Karpas-422 (cell line): ENCODE measurements at regions not wholly inside any gene's neighbourhood (a gene's known extent, or its start where the extent isn't known, plus 50 kb on each side); places are given as distances from the start of the nearest gene placed in this dataset.

Experiments
- DNase-seq: peaks from one replicate; pipeline ENCODE4 v3.0.0-alpha.2; 2015
- H2AFZ ChIP-seq: fragments of 200-600 bp; sonication (generic); 2 replicates; pipeline ENCODE4 v1.6.1; 2014; ENCODE audit warnings: antibody characterized with exemption, low read length, mixed read lengths
- H3K27ac ChIP-seq: fragments of 200-600 bp; sonication (generic); 2 replicates; pipeline ENCODE4 v1.5.1; 2014; ENCODE audit warnings: mild to moderate bottlenecking, low read length, moderate library complexity
- H3K27me3 ChIP-seq: fragments of 200-600 bp; sonication (generic); 2 replicates; pipeline ENCODE4 v1.6.1; 2014; ENCODE audit warnings: low read length, mixed read lengths
- H3K36me3 ChIP-seq: fragments of 200-600 bp; sonication (generic); 2 replicates; pipeline ENCODE4 v1.6.1; 2014; ENCODE audit warnings: low read length, mixed read lengths; ENCODE audit not compliant: insufficient read depth
- H3K4me1 ChIP-seq: fragments of 200-600 bp; sonication (generic); 2 replicates; pipeline ENCODE4 v1.6.1; 2014; ENCODE audit warnings: mild to moderate bottlenecking, low read length, mixed read lengths
- H3K4me2 ChIP-seq: fragments of 200-600 bp; sonication (generic); 2 replicates; pipeline ENCODE4 v1.6.1; 2014; ENCODE audit warnings: low read length, low read depth, mild to moderate bottlenecking; ENCODE audit not compliant: poor library complexity, severe bottlenecking
- H3K4me3 ChIP-seq: fragments of 200-600 bp; sonication (generic); 2 replicates; pipeline ENCODE4 v1.5.1; 2014; ENCODE audit warnings: mild to moderate bottlenecking, antibody characterized with exemption, low read length, mixed read lengths
- H3K79me2 ChIP-seq: fragments of 200-600 bp; sonication (generic); 2 replicates; pipeline ENCODE4 v1.6.1; 2014; ENCODE audit warnings: mild to moderate bottlenecking, low read length, mixed read lengths
- H3K9ac ChIP-seq: fragments of 200-600 bp; sonication (generic); 2 replicates; pipeline ENCODE4 v1.6.0; 2014; ENCODE audit warnings: low read length
- H3K9me2 ChIP-seq: fragments of 200-600 bp; sonication (generic), shearing (Covaris generic); replicated peaks from 2 replicates; pipeline ENCODE4 v1.6.0; 2014; ENCODE audit warnings: mild to moderate bottlenecking, low read length, moderate library complexity; ENCODE audit not compliant: insufficient read depth
- H3K9me3 ChIP-seq: fragments of 300-700, 200-600 bp; sonication (generic); 2 replicates; pipeline ENCODE4 v1.6.1; 2014; ENCODE audit warnings: low read length, mixed read lengths
- H4K20me1 ChIP-seq: fragments of 200-600 bp; sonication (generic); 2 replicates; pipeline ENCODE4 v1.6.1; 2014; ENCODE audit warnings: mild to moderate bottlenecking, antibody characterized with exemption, low read length, low read depth; ENCODE audit not compliant: insufficient read depth

DNA sequence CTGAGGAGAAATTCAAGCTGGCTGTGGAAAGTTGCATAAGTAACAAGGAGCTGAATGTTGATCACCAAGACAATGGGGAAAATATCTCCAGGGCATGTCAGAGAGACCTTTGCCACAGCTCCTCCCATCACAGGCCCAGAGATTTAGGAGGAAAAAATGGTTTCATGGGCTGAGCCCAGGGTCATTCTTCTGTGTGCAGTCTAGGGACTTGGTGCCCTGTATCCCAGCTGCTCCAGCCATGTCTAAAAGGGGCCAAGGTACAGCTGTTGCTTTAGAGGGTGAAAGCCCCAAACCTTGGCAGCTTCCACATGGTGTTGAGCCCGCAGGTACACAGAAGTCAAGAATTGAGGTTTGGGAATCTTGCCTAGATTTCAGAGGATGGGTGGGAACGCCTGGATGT lies 439.8 kb upstream of the HNRNPA3 start:
- peaks cover 61% of the 10 kb centered on the region for H3K4me1 ChIP-seq
- no peaks in the 10 kb centered on the region; the same call in 1 of the 2 replicates for H3K9me3 ChIP-seq
- H3K9me2 ChIP-seq: no peaks in the 10 kb centered on the region

DNA sequence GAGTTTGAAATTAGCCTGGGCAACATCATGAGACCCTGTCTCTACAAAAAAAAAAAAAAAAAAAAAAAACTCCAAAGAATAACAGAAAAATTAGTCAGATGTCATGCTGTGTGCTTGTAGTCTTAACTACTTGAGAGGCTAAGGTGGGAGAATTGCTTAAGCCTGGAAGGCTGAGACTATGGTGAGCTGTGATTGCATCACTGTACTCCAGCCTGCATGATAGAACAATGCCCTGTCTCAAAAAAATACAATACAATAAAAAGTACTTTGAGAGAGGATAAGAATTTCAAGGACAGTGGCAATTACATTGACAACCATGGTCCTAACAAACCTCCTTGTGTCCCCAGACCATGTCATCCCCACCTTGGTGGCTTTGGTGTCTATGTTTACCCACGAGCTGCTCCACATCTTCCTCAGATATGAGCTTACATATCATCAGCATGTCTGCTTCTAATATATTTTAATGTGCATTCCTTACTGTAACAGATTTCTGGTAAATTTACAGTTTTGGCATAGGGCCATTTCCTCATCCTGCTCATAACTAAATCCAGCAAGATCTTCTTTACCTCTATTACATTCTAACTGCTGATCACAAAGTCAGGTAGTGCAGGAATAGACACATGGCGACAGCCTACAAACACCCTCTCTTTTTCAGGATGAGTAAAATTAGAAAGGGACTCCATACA lies 437.7 kb upstream of the HNRNPA3 start:
- peak overlapping the region; percentile 70 for H3K27ac ChIP-seq
- no peaks in the 10 kb centered on the region; the same call in 1 of the 2 replicates for H3K36me3 ChIP-seq
- H3K9me3 ChIP-seq: no peaks in the 10 kb centered on the region; the same call in 1 of the 2 replicates
- H3K9ac ChIP-seq: no peak overlapping the region
- no peaks in the 10 kb centered on the region for H4K20me1 ChIP-seq
- no peak overlapping the region for H3K4me2 ChIP-seq
- peaks cover 40% of the 10 kb centered on the region for H3K4me1 ChIP-seq
- no peaks in the 10 kb centered on the region for H3K79me2 ChIP-seq
- no peak for DNase-seq
- no peak overlapping the region for H3K4me3 ChIP-seq
- no peaks in the 10 kb centered on the region for H3K9me2 ChIP-seq
- no peak overlapping the region for H2AFZ ChIP-seq
- no peaks in the 10 kb centered on the region for H3K27me3 ChIP-seq

More for the DNA sequence above, 439.8 kb upstream of the HNRNPA3 start:
- Histone ChIP-seq H3K79me2 (no peaks in the 10 kb centered on the region), H3K4me2 (no peak overlapping the region), H3K9ac (no peak overlapping the region), H2AFZ (no peak overlapping the region), H3K4me3 (no peak overlapping the region), H4K20me1 (no peaks in the 10 kb centered on the region), H3K27me3 (no peaks in the 10 kb centered on the region), H3K27ac (peak overlapping the region; percentile 97; the same call in 1 of the 2 replicates), H3K36me3 (no peaks in the 10 kb centered on the region; the same call in 1 of the 2 replicates)
- DNase-seq: no peak

DNA sequence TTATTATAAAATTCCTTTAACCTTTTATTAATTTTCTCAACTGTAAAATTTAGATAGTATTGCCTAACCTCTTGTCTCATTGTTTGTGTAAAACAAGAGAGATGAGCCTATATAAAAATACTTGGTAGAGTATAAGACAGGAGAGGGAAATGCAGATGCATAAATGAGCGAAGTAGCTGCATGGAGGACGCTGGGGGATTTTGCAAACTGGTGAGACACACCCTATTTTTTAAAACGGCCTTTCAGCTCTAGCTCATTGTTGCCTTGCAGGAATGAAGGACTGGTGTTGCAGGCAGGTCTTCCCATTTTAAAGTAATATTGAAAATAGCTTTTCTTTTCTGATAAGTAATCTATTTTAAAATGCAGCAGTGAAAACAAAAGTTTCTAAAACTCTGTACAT lies 435.3 kb upstream of the HNRNPA3 start:
- Histone ChIP-seq H3K4me3 (no peak overlapping the region), H3K4me2 (peak overlapping the region; percentile 12), H3K27ac (peak overlapping the region; percentile 70), H4K20me1 (no peaks in the 10 kb centered on the region), H3K9ac (no peak overlapping the region), H3K36me3 (no peaks in the 10 kb centered on the region; the same call in 1 of the 2 replicates), H3K9me3 (peaks cover 6% of the 10 kb centered on the region), H3K79me2 (no peaks in the 10 kb centered on the region), H3K9me2 (no peaks in the 10 kb centered on the region), H2AFZ (peak overlapping the region; percentile 69; the same call in 1 of the 2 replicates), H3K4me1 (peaks cover 26% of the 10 kb centered on the region), H3K27me3 (no peaks in the 10 kb centered on the region)
- no peak for DNase-seq

DNA sequence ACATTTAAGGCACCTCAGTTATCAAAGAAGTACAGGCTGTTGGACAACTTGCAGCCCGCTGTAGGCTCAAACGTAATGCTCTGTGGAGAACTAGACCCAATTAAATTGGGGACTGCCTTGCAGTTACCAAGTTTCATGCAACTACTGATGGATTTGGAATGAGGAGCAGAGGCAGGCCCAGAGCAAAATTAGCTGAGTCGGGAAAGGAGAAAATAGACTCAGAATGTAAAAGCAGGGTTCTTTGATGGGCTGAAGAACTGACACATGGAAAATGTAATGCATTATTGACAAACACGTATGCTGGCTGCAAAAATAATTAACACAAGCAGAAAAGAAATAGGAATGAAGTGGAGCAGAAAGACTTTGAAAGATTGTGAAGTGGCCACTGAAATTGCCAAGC lies 432.7 kb upstream of the HNRNPA3 start:
- Histone ChIP-seq H3K79me2 (no peaks in the 10 kb centered on the region), H3K9ac (no peak overlapping the region), H3K9me3 (peaks cover 6% of the 10 kb centered on the region), H3K4me1 (peaks cover 36% of the 10 kb centered on the region), H3K9me2 (no peaks in the 10 kb centered on the region), H3K27ac (peak overlapping the region; percentile 44; the same call in 1 of the 2 replicates), H3K4me2 (no peak overlapping the region), H4K20me1 (no peaks in the 10 kb centered on the region), H3K27me3 (no peaks in the 10 kb centered on the region), H3K4me3 (no peak overlapping the region), H3K36me3 (peaks cover 4% of the 10 kb centered on the region; the same call in 1 of the 2 replicates), H2AFZ (peak overlapping the region; percentile 49; the same call in 1 of the 2 replicates)
- DNase-seq: no peak

DNA sequence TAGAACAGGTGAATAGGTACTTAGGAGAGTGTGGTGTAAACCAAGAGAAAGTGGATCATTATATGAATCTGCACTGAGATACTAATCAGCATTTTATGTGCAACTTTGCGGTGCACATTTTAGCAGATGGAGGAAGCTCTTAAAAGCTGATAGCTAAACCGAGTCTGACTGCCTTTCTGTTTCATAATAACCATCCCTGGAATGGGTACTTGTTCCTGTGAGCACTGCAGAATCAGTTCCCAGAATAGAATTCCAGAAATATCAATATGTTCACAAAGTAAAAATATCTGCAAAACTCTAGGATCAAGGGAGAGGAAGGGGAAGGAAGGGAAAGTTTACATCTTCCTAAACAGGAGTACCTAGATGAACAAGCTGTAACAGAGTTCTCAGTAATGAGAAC lies 432.2 kb upstream of the HNRNPA3 start:
- H4K20me1 ChIP-seq: no peaks in the 10 kb centered on the region
- H3K4me3 ChIP-seq: no peak overlapping the region
- no peaks in the 10 kb centered on the region for H3K79me2 ChIP-seq
- no peak overlapping the region for H3K4me2 ChIP-seq
- peaks cover 6% of the 10 kb centered on the region for H3K9me3 ChIP-seq
- no peak for DNase-seq
- no peak overlapping the region for H2AFZ ChIP-seq
- H3K9me2 ChIP-seq: no peaks in the 10 kb centered on the region
- no peak overlapping the region for H3K9ac ChIP-seq
- no peaks in the 10 kb centered on the region for H3K27me3 ChIP-seq
- H3K4me1 ChIP-seq: peaks cover 34% of the 10 kb centered on the region
- H3K36me3 ChIP-seq: peaks cover 4% of the 10 kb centered on the region; the same call in 1 of the 2 replicates
- H3K27ac ChIP-seq: peak overlapping the region; percentile 44; the same call in 1 of the 2 replicates

DNA sequence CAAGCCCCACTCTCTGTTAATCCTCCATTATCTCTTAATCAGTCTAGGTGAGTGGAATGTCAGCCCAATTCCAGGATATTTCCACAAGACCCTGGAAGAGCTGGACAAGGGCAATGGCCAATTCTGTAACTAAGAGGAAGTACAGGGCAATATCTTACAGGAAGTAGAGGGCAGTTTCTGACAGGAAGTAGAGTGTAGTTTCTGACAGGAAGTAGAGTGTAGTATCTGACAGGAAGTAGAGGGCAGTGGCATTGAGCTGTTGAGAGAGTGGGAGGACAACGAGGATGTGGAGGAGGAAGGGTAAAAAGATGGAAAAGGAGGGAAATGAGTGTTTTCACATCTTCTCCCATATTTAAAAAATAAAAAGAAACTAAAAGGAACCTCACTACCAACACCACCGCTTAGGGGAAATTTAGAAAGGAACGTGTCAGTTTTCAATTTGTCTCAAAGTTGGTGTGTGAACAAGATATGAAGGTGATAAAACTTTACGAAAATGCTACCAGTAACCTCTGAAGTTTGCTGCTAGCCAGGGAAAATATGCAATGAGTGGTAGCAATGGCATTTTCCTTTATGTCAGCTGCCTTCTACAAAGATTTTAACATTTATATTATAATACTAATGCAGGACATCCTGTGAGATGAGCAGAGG lies 430.9 kb upstream of the HNRNPA3 start:
- H3K4me2 ChIP-seq: no peak overlapping the region
- no peak overlapping the region for H3K9ac ChIP-seq
- no peaks in the 10 kb centered on the region for H3K9me2 ChIP-seq
- 0 out of 2 replicates have a peak overlapping the region, but pooled peaks have one; percentile 44 for H3K27ac ChIP-seq
- 0 out of 2 replicates have a peak overlapping the region, but pooled peaks have one; percentile 11 for H2AFZ ChIP-seq
- peaks cover 4% of the 10 kb centered on the region; the same call in 1 of the 2 replicates for H3K36me3 ChIP-seq
- no peaks in the 10 kb centered on the region for H3K79me2 ChIP-seq
- no peaks in the 10 kb centered on the region for H4K20me1 ChIP-seq
- peaks cover 6% of the 10 kb centered on the region for H3K9me3 ChIP-seq
- peak overlapping the region; percentile 4; the same call in 1 of the 2 replicates for H3K4me3 ChIP-seq
- peak; percentile 77 for DNase-seq
- H3K27me3 ChIP-seq: no peaks in the 10 kb centered on the region
- peaks cover 26% of the 10 kb centered on the region for H3K4me1 ChIP-seq

DNA sequence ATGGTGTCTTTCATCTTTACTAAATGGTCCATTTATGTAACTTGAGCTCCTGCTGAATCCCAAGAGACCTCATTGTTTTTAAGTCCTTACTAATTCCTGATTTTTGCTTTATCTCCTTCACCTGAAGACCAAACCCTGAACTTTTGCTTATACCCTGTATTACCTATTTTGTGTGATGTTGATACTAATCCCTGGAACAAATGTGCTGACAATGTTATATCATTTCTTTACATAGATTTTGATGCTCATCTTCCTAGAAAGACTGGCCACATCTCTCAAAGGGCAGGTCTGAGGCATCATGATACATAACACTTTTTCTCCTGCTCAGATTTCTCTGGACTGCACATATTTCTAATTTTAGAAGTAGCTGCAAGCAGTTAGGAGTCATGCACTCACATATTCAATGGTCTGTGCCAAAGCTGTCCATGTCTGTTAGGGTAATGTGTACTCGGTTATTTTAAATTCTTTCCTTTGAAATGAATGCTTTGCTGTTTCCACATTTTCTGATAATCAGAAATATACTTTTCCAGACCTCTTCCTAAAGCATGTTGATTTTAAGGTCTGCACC lies 427.9 kb upstream of the HNRNPA3 start:
- H4K20me1 ChIP-seq: no peaks in the 10 kb centered on the region
- peaks cover 6% of the 10 kb centered on the region for H3K9me3 ChIP-seq

DNA sequence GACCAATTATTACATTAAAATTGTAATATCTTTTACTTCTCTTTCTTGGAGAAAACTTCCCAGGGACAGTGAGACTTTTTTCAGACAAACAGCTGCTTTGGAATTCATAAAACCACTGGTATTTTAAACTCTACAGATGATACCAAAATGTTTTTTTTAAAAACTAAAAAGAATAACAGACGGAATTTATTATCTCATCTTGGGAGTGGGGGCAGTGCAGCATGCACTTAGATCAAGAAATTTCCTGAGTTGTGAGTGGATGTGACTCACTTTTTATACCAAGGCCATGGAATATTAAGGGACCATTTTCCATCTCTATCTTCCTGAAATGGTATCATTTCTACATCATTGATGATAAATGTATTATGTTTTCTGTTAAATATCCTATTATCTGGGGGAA lies 422.8 kb upstream of the HNRNPA3 start:
- no peaks in the 10 kb centered on the region; the same call in 1 of the 2 replicates for H3K9me3 ChIP-seq
- no peaks in the 10 kb centered on the region for H3K27me3 ChIP-seq
- H2AFZ ChIP-seq: no peak overlapping the region
- no peak overlapping the region for H3K27ac ChIP-seq
- H3K4me3 ChIP-seq: no peak overlapping the region
- no peaks in the 10 kb centered on the region for H3K79me2 ChIP-seq
- no peak for DNase-seq
- H4K20me1 ChIP-seq: no peaks in the 10 kb centered on the region
- peaks cover 16% of the 10 kb centered on the region for H3K4me1 ChIP-seq
- H3K36me3 ChIP-seq: no peaks in the 10 kb centered on the region
- H3K9ac ChIP-seq: no peak overlapping the region
- no peaks in the 10 kb centered on the region for H3K9me2 ChIP-seq
- no peak overlapping the region for H3K4me2 ChIP-seq

More for the DNA sequence above, 427.9 kb upstream of the HNRNPA3 start:
- no peak overlapping the region for H2AFZ ChIP-seq
- H3K4me1 ChIP-seq: peaks cover 31% of the 10 kb centered on the region
- no peaks in the 10 kb centered on the region for H3K79me2 ChIP-seq
- no peak overlapping the region for H3K27ac ChIP-seq
- no peak overlapping the region for H3K9ac ChIP-seq
- H3K4me3 ChIP-seq: no peak overlapping the region
- H3K27me3 ChIP-seq: no peaks in the 10 kb centered on the region
- H3K4me2 ChIP-seq: no peak overlapping the region
- DNase-seq: no peak
- H3K9me2 ChIP-seq: no peaks in the 10 kb centered on the region
- H3K36me3 ChIP-seq: peaks cover 4% of the 10 kb centered on the region; the same call in 1 of the 2 replicates
